GM23338 (cell line): ENCODE measurements at regions not wholly inside any gene's neighbourhood (a gene's known extent, or its start where the extent isn't known, plus 50 kb on each side); places are given as distances from the start of the nearest gene placed in this dataset.

Experiments
- CTCF ChIP-seq, 2 experiments: fragments of 200-600 bp in 1 of 2; sonication (generic) in 1 of 2; conservative IDR thresholded peaks; 2 replicates each; pipeline versions ENCODE4 v1.5.1 to v1.6.1; 2016 to 2017; ENCODE audit warnings: antibody characterized with exemption in 2 of 2, low read depth in 2 of 2, mild to moderate bottlenecking in 2 of 2, moderate library complexity in 1 of 2
- EZH2 ChIP-seq: fragments of 200-600 bp; sonication (generic); IDR thresholded peaks from one replicate; pipeline ENCODE4 v1.8.0; 2017; ENCODE audit warnings: antibody characterized with exemption, mild to moderate bottlenecking, low read depth; ENCODE audit not compliant: unreplicated experiment
- EZH2phosphoT487 ChIP-seq: fragments of 200-600 bp; sonication (generic); IDR thresholded peaks from one replicate; pipeline ENCODE4 v1.8.1; 2018; ENCODE audit warnings: antibody characterized with exemption; ENCODE audit not compliant: unreplicated experiment
- POLR2AphosphoS5 ChIP-seq: IDR thresholded peaks from 2 replicates; pipeline ENCODE4 v1.6.1; 2016; ENCODE audit warnings: antibody characterized with exemption, low read depth

DNA sequence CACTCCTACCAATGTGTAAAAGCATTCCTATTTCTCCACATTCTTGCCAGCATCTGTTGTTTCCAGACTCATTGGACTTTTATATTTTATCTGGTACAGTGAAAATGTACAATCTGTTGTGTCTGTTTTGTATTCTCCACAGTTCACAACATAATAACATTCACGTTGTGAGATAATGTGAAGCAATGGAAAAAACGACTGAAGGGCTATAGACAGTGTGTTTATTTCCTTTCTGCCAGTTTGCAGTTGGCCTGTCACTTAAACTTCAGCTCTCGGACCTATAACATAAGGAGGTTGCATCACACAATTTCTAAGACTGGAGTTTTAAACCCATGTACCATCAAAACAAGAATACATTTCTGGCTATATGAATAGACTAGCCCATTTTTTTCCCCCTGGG is 965.5 kb upstream of the ATXN8OS start:
- no peak for TF ChIP-seq CTCF (conservative IDR thresholded peaks at IDR 0.05; ENCODE audit: low read depth in 2 of 2)
- no peak for TF ChIP-seq POLR2AphosphoS5
- no peak for TF ChIP-seq EZH2
- no peak for TF ChIP-seq EZH2phosphoT487
